HepG2 (cell line): ENCODE measurements at regions not wholly inside any gene's neighbourhood (a gene's known extent, or its start where the extent isn't known, plus 50 kb on each side); places are given as distances from the start of the nearest gene placed in this dataset.

ENCODE experiments used
- ATAC-seq: fragments of 200-7000 bp; cut with Tn5 transposase; 3 replicates; pipeline ENCODE4 v1.9.1; 2020; ENCODE audit warnings: mild to moderate bottlenecking, moderate library complexity
- BruUV-seq: library from RNA; stranded (reverse); fragments of 400-500 nt; replicated peaks from 2 replicates; lab custom pipeline; 2021; lab: Mats Ljungman, UMichigan
- CTCF ChIA-PET: fragments of 300-600 bp; formaldehyde crosslinking; extraction: SDS; loops from one replicate; lab custom pipeline; 2021; ENCODE audit warnings: low total read pairs, inconsistent platforms, low intra/inter-chr PET ratio; lab: Yijun Ruan, JAX
- POLR2A ChIA-PET: fragments of 350-600 bp; sonication (Branson Sonifier 250); formaldehyde crosslinking; loops from one replicate; lab custom pipeline; 2020; ENCODE audit warnings: antibody characterized with exemption, inconsistent platforms; lab: Yijun Ruan, JAX
- DNase-seq: peaks from one replicate; pipeline ENCODE4 v3.0.0-alpha.2; 2015; ENCODE audit warnings: low spot score
- FAIRE-seq: peaks from 3 replicates; lab custom pipeline; 2011; peaks lifted over from hg19 to GRCh38; lab: Jason Lieb, UNC
- H2AFZ ChIP-seq: one replicate; pipeline ENCODE4 v1.6.1; 2011; ENCODE audit warnings: low read length, inconsistent platforms
- H3K27ac ChIP-seq: fragments of 300-600 bp; 3 replicates; pipeline ENCODE4 v1.8.0; 2011; ENCODE audit warnings: mixed run types, mild to moderate bottlenecking, mixed read lengths, low read length, inconsistent platforms; ENCODE audit not compliant: insufficient read depth; ENCODE audit errors: extremely low read length
- H3K27me3 ChIP-seq, 2 experiments: fragments of 200-600 bp in 1 of 2; 2 replicates in 1 of 2; 3 replicates in 1 of 2; pipeline versions ENCODE4 v1.6.0 to v1.8.0; 2011; ENCODE audit warnings: low read length in 2 of 2, mild to moderate bottlenecking in 2 of 2, moderate library complexity in 2 of 2, inconsistent platforms in 1 of 2; ENCODE audit not compliant: insufficient read depth in 2 of 2, control insufficient read depth in 1 of 2
- H3K36me3 ChIP-seq, 2 experiments: fragments of 200-600 bp in 1 of 2; replicated peaks in 1 of 2; 2 replicates in 1 of 2; 3 replicates in 1 of 2; pipeline versions ENCODE4 v1.5.1 to v1.8.0; 2011; ENCODE audit warnings: low read length in 2 of 2, inconsistent platforms in 1 of 2; ENCODE audit not compliant: insufficient read depth in 2 of 2, control insufficient read depth in 1 of 2
- H3K4me1 ChIP-seq: 2 replicates; pipeline ENCODE4 v1.5.1; 2012; ENCODE audit warnings: low read length, inconsistent platforms; ENCODE audit not compliant: insufficient read depth
- H3K4me2 ChIP-seq: 2 replicates; pipeline ENCODE4 v1.6.0; 2011; ENCODE audit warnings: low read depth, low read length, inconsistent platforms
- H3K4me3 ChIP-seq, 3 experiments: fragments of 200-600 bp in 1 of 3; sonication (generic), shearing (Covaris generic) in 1 of 3; replicated peaks in 1 of 3; 2 replicates each; pipeline ENCODE4 v1.5.1; 2011 to 2016; ENCODE audit warnings: low read length in 3 of 3, inconsistent platforms in 2 of 3, low read depth in 2 of 3, mild to moderate bottlenecking in 2 of 3, control low read depth in 1 of 3, mixed read lengths in 1 of 3; ENCODE audit not compliant: insufficient read depth in 1 of 3
- H3K79me2 ChIP-seq: one replicate; pipeline ENCODE4 v1.6.1; 2011; ENCODE audit warnings: low read length, inconsistent platforms; ENCODE audit not compliant: insufficient read depth
- H3K9ac ChIP-seq: 2 replicates; pipeline ENCODE4 v1.6.0; 2011; ENCODE audit warnings: mild to moderate bottlenecking, low read depth, low read length, inconsistent platforms; ENCODE audit not compliant: insufficient read depth
- H3K9me3 ChIP-seq: 2 replicates; pipeline ENCODE4 v1.5.1; 2012; ENCODE audit warnings: mild to moderate bottlenecking, low read length
- H4K20me1 ChIP-seq: 2 replicates; pipeline ENCODE4 v1.6.0; 2011; ENCODE audit warnings: inconsistent platforms, mild to moderate bottlenecking, low read length, moderate library complexity; ENCODE audit not compliant: insufficient read depth
- CHCHD3 ChIP-seq: sonication (generic); formaldehyde crosslinking; IDR thresholded peaks from 2 replicates; pipeline ENCODE4 v1.8.0; 2022; ENCODE audit warnings: mild to moderate bottlenecking, missing genetic modification reagents, moderate library complexity
- EHMT2 ChIP-seq: fragments of 200-600 bp; sonication (generic); IDR thresholded peaks from 2 replicates; pipeline ENCODE4 v1.7.0; 2017; ENCODE audit warnings: antibody characterized with exemption, low read depth, low read length, borderline replicate concordance
- ELF4 ChIP-seq: sonication (generic); formaldehyde crosslinking; IDR thresholded peaks from 2 replicates; pipeline ENCODE4 v1.5.0; 2020; ENCODE audit warnings: missing genetic modification reagents, mild to moderate bottlenecking, moderate library complexity, borderline replicate concordance
- FLYWCH1 ChIP-seq: sonication (generic); formaldehyde crosslinking; IDR thresholded peaks from 2 replicates; pipeline ENCODE4 v1.8.1; 2023; ENCODE audit warnings: mild to moderate bottlenecking, missing genetic modification reagents
- KDM4B ChIP-seq: sonication (generic); formaldehyde crosslinking; IDR thresholded peaks from 2 replicates; pipeline ENCODE4 v1.4.0; 2020; ENCODE audit warnings: missing genetic modification reagents
- KLF12 ChIP-seq: sonication (generic); formaldehyde crosslinking; IDR thresholded peaks from 2 replicates; pipeline ENCODE4 v1.4.0; 2020; ENCODE audit warnings: missing genetic modification reagents, borderline replicate concordance
- KLF16 ChIP-seq, 2 experiments: sonication (generic) in 1 of 2; formaldehyde crosslinking in 1 of 2; IDR thresholded peaks; 2 replicates each; pipeline versions ENCODE4 v1.6.1 to v1.8.0; 2016 to 2023; ENCODE audit warnings: missing genetic modification reagents in 2 of 2, missing compliant biosample characterization in 1 of 2
- MTA1 ChIP-seq: sonication (generic); formaldehyde crosslinking; IDR thresholded peaks from 2 replicates; pipeline ENCODE4 v1.4.0; 2020; ENCODE audit warnings: missing genetic modification reagents, mild to moderate bottlenecking, borderline replicate concordance
- RAD51 ChIP-seq: fragments of 450-650 bp; IDR thresholded peaks from 2 replicates; pipeline ENCODE4 v1.6.1; 2016; ENCODE audit warnings: borderline replicate concordance
- SATB2 ChIP-seq: sonication (generic); formaldehyde crosslinking; IDR thresholded peaks from 2 replicates; pipeline ENCODE4 v1.5.0; 2020; ENCODE audit warnings: missing genetic modification reagents
- ZFP62 ChIP-seq: sonication (generic); formaldehyde crosslinking; IDR thresholded peaks from 2 replicates; pipeline ENCODE4 v1.4.0; 2020; ENCODE audit warnings: missing genetic modification reagents
- ZNF17 ChIP-seq: sonication (generic); formaldehyde crosslinking; IDR thresholded peaks from 2 replicates; pipeline ENCODE4 v1.5.0; 2020; ENCODE audit warnings: mild to moderate bottlenecking, missing genetic modification reagents
- ZNF572 ChIP-seq: sonication (generic); formaldehyde crosslinking; IDR thresholded peaks from 2 replicates; pipeline ENCODE4 v1.5.1; 2020; ENCODE audit warnings: mild to moderate bottlenecking, missing genetic modification reagents
- ZNF83 ChIP-seq: sonication (generic); formaldehyde crosslinking; IDR thresholded peaks from 2 replicates; pipeline ENCODE4 v1.4.0; 2020; ENCODE audit warnings: missing genetic modification reagents, mild to moderate bottlenecking, borderline replicate concordance
- ZSCAN22 ChIP-seq: sonication (generic); formaldehyde crosslinking; IDR thresholded peaks from 2 replicates; pipeline ENCODE4 v1.4.0; 2020; ENCODE audit warnings: mild to moderate bottlenecking, missing genetic modification reagents
- ZUFSP ChIP-seq: sonication (generic); formaldehyde crosslinking; IDR thresholded peaks from 2 replicates; pipeline ENCODE4 v1.9.0; 2021; ENCODE audit warnings: missing genetic modification reagents, mild to moderate bottlenecking, borderline replicate concordance
- WGBS: methylation state at CpG from one replicate; pipeline ENCODE4 v1.1.6; 2017; ENCODE audit warnings: low lambda C conversion rate; 5-methylcytosine and 5-hydroxymethylcytosine counted together
- in situ Hi-C: cut with HindIII; loops from 2 replicates; pipeline ENCODE4 v1.10.0; 2017; ENCODE audit warnings: low pct_unique_long_range_greater_than_20kb; ENCODE audit not compliant: extremely low pct_ligation_motif_present
- intact Hi-C: fragments of 100-400 bp; cut with micrococcal nuclease; formaldehyde crosslinking; loops from one replicate; pipeline ENCODE4 v1.10.0; 2022; ENCODE audit not compliant: unreplicated experiment
- TF ChIP-seq, protein P1 (sequence below): sonication (generic); formaldehyde crosslinking; IDR thresholded peaks from 2 replicates; pipeline ENCODE4 v1.5.1; 2020; ENCODE audit warnings: mild to moderate bottlenecking, missing genetic modification reagents, moderate library complexity
- TF ChIP-seq, protein P2 (sequence below): sonication (generic); formaldehyde crosslinking; conservative IDR thresholded peaks from 2 replicates; pipeline ENCODE4 v1.8.0; 2022; ENCODE audit warnings: mild to moderate bottlenecking, moderate library complexity, missing genetic modification reagents
- TF ChIP-seq, protein P3 (sequence below): sonication (generic); formaldehyde crosslinking; IDR thresholded peaks from 2 replicates; pipeline ENCODE4 v1.4.0; 2020; ENCODE audit warnings: mild to moderate bottlenecking, missing genetic modification reagents

GRCh38 chr11:76288166-76288980 is 82.1 kb upstream of the WNT11 start (continued):
- TF ChIP-seq ZUFSP (CRISPR knock-in tag), result no peak
- TF ChIP-seq KLF16 (CRISPR knock-in tag; IDR thresholded peaks at IDR 0.05), result no peak
- no peak for TF ChIP-seq CHCHD3
- TF ChIP-seq, protein P1, sequence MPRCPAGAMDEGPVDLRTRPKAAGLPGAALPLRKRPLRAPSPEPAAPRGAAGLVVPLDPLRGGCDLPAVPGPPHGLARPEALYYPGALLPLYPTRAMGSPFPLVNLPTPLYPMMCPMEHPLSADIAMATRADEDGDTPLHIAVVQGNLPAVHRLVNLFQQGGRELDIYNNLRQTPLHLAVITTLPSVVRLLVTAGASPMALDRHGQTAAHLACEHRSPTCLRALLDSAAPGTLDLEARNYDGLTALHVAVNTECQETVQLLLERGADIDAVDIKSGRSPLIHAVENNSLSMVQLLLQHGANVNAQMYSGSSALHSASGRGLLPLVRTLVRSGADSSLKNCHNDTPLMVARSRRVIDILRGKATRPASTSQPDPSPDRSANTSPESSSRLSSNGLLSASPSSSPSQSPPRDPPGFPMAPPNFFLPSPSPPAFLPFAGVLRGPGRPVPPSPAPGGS (CRISPR knock-in tag), result no peak
- no peak for TF ChIP-seq ZNF17 (CRISPR knock-in tag)
- TF ChIP-seq ELF4 (CRISPR knock-in tag), result no peak
- no peak for TF ChIP-seq EHMT2
- TF ChIP-seq FLYWCH1, result no peak

DNA sequence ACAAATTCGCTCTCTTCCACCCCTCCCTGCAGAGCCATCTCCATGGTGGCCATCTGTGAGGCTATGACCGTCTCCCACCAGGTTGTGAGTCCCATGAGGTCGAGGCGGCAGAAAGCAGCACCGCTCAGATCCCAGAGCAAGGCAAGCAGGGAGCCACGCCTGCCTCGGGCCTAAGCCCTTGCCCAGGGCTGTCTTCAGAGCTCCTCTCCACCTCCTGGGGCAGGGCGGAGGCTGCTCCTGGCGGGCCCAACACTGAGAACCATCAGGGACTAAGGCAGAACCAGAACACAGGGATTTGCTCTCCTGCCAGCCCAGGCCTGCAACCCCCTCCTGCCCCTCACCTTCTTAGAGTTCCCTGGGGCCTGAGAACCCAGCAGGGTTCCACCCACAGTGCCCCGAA is 80.9 kb upstream of the WNT11 start:
- in situ Hi-C loops, result no loop called here

More for the DNA sequence above, 80.9 kb upstream of the WNT11 start:
- no peaks in the 10 kb centered on the region for H3K36me3 ChIP-seq
- intact Hi-C loops, result no loop called here
- DNase-seq, result no peak
- 43% methylated on average over 10 of the region's 10 CpGs for WGBS
- peaks cover 3 to 36% of the 10 kb centered on the region in 2 experiments; a peak in 3 of 5 replicates for H3K27me3 ChIP-seq
- no peak overlapping the region for H2AFZ ChIP-seq
- no peak overlapping the region for H3K9ac ChIP-seq
- FAIRE-seq, result no peak
- ChIA-PET POLR2A (no interaction called here), CTCF (no interaction called here)
- no peak for TF ChIP-seq KDM4B (CRISPR knock-in tag)
- no peak for TF ChIP-seq ZFP62 (CRISPR knock-in tag)
- no peak for TF ChIP-seq KLF12 (CRISPR knock-in tag)
- no peak for TF ChIP-seq ZNF83 (CRISPR knock-in tag)
- TF ChIP-seq MTA1 (CRISPR knock-in tag), result no peak
- no peak for TF ChIP-seq ZSCAN22 (CRISPR knock-in tag)
- no peak for TF ChIP-seq SATB2
- no peak for TF ChIP-seq RAD51
- TF ChIP-seq, protein P2, sequence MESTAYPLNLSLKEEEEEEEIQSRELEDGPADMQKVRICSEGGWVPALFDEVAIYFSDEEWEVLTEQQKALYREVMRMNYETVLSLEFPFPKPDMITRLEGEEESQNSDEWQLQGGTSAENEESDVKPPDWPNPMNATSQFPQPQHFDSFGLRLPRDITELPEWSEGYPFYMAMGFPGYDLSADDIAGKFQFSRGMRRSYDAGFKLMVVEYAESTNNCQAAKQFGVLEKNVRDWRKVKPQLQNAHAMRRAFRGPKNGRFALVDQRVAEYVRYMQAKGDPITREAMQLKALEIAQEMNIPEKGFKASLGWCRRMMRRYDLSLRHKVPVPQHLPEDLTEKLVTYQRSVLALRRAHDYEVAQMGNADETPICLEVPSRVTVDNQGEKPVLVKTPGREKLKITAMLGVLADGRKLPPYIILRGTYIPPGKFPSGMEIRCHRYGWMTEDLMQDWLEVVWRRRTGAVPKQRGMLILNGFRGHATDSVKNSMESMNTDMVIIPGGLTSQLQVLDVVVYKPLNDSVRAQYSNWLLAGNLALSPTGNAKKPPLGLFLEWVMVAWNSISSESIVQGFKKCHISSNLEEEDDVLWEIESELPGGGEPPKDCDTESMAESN, result no peak
- no peak for TF ChIP-seq CHCHD3
- TF ChIP-seq ZNF572, result no peak
- TF ChIP-seq, protein P3, sequence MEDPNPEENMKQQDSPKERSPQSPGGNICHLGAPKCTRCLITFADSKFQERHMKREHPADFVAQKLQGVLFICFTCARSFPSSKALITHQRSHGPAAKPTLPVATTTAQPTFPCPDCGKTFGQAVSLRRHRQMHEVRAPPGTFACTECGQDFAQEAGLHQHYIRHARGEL (CRISPR knock-in tag), result no peak
- H3K4me2 ChIP-seq, result no peak overlapping the region
- no peaks in the 10 kb centered on the region for H3K79me2 ChIP-seq
- H3K27ac ChIP-seq, result no peak overlapping the region
- no TSS peak for BruUV-seq
- no peak for ATAC-seq
- no peaks in the 10 kb centered on the region for H4K20me1 ChIP-seq
- peaks cover 9% of the 10 kb centered on the region; the same call in 1 of the 2 replicates for H3K4me1 ChIP-seq
- no peak overlapping the region for H3K4me3 ChIP-seq
- no peaks in the 10 kb centered on the region for H3K9me3 ChIP-seq
